ENCODE measurements at regions not wholly inside any gene's neighbourhood (a gene's known extent, or its start where the extent isn't known, plus 50 kb on each side); places are given as distances from the start of the nearest gene placed in this dataset.

- Histone ChIP-seq H3K36me3 (no peaks in the 10 kb centered on the region), H3K27ac (no peak overlapping the region), H3K9me3 (no peaks in the 10 kb centered on the region), H3K4me3 (no peak overlapping the region), H3K27me3 (no peaks in the 10 kb centered on the region), H3K4me1 (no peaks in the 10 kb centered on the region)
- DNase-seq (ENCODE audit: extremely low spot score in 2 of 2): no peak
- TF ChIP-seq CTCF (IDR thresholded peaks at IDR 0.05) (no peak), POLR2AphosphoS5 (IDR thresholded peaks at IDR 0.05; ENCODE audit: insufficient read depth in 1 of 2, low read depth in 1 of 2) (no peak), POLR2A (IDR thresholded peaks at IDR 0.05) (no peak)
- intact Hi-C loops (cut with DNase I): no loop called here
These were observed 1718.8 kb upstream of the PCDH10 start for GRCh38 chr4:131430302-131430701.

- TF ChIP-seq POLR2AphosphoS5 (IDR thresholded peaks at IDR 0.05; ENCODE audit: insufficient read depth in 1 of 2, low read depth in 1 of 2): no peak
- no peak for TF ChIP-seq CTCF (IDR thresholded peaks at IDR 0.05)
- no peak for TF ChIP-seq POLR2A (IDR thresholded peaks at IDR 0.05)
- no peak for DNase-seq (ENCODE audit: extremely low spot score in 2 of 2)
These were observed 1707.9 kb upstream of the PCDH10 start for GRCh38 chr4:131441004-131441688.

GRCh38 chr4:131447883-131448282 is 1701.2 kb upstream of the PCDH10 start:
- Histone ChIP-seq H3K27ac (no peak overlapping the region), H3K4me3 (no peak overlapping the region), H3K9me3 (no peaks in the 10 kb centered on the region), H3K27me3 (no peaks in the 10 kb centered on the region), H3K4me1 (no peaks in the 10 kb centered on the region), H3K36me3 (no peaks in the 10 kb centered on the region)
- no peak for DNase-seq (ENCODE audit: extremely low spot score in 2 of 2)
- intact Hi-C loops (cut with DNase I): no loop called here
- TF ChIP-seq POLR2AphosphoS5 (IDR thresholded peaks at IDR 0.05; ENCODE audit: insufficient read depth in 1 of 2, low read depth in 1 of 2): no peak
- no peak for TF ChIP-seq CTCF (IDR thresholded peaks at IDR 0.05)
- TF ChIP-seq POLR2A (IDR thresholded peaks at IDR 0.05): no peak

More at GRCh38 chr4:131441004-131441688, 1707.9 kb upstream of the PCDH10 start:
- intact Hi-C loops (cut with DNase I): no loop called here
- H3K27ac ChIP-seq: no peak overlapping the region
- H3K4me3 ChIP-seq: no peak overlapping the region
- H3K27me3 ChIP-seq: no peaks in the 10 kb centered on the region
- H3K9me3 ChIP-seq: no peaks in the 10 kb centered on the region
- H3K36me3 ChIP-seq: no peaks in the 10 kb centered on the region
- H3K4me1 ChIP-seq: no peaks in the 10 kb centered on the region

GRCh38 chr4:131450572-131451209 is 1698.4 kb upstream of the PCDH10 start:
- H3K9me3 ChIP-seq: no peaks in the 10 kb centered on the region
- no peaks in the 10 kb centered on the region for H3K4me1 ChIP-seq
- intact Hi-C loops (cut with DNase I): no loop called here
- no peak for DNase-seq (ENCODE audit: extremely low spot score in 2 of 2)
- no peak overlapping the region for H3K27ac ChIP-seq
- no peak overlapping the region for H3K4me3 ChIP-seq
- no peaks in the 10 kb centered on the region for H3K27me3 ChIP-seq
- no peak for TF ChIP-seq POLR2A (IDR thresholded peaks at IDR 0.05)
- TF ChIP-seq POLR2AphosphoS5 (IDR thresholded peaks at IDR 0.05; ENCODE audit: insufficient read depth in 1 of 2, low read depth in 1 of 2): no peak
- no peak for TF ChIP-seq CTCF (IDR thresholded peaks at IDR 0.05)
- no peaks in the 10 kb centered on the region for H3K36me3 ChIP-seq

Data from vagina (tissue), 2 donors.